Hindlimb muscle (tissue), 1 donor: ENCODE measurements at regions not wholly inside any gene's neighbourhood (a gene's known extent, or its start where the extent isn't known, plus 50 kb on each side); places are given as distances from the start of the nearest gene placed in this dataset.

ENCODE experiments used
- DNase-seq: peaks from one replicate; pipeline ENCODE4 v3.0.0-alpha.2; 2013

DNA sequence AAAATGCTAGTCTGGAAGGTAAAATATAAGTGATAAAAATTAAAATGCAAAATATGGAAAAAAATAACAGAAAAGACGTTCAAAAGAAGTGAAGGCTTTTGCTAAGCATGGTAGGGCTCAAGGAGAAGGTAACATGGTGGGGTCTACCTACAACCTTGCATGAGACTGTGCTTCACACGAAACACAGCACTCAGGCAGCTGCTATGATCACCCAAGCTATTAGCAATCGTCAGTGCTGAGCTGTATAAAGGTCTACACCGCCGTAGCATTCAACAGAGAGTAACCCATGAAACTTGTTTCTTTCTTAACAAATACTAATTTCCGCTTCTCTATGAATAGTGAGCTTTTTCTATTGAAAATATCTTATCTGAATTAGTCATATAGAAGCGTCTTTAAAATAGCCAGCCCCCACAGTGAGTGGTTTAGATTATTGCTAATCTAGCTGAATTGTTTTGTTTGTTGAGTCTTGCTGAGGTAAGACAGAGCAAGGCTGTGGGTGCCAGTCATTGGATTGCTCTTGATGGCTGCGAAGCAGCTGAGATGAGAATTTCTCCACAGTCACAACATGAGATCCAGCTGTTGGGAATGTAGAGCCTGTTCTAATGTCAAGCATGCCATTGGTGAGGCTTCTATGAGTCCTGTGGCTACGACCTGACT, 230.0 kb downstream of the KLF13 start:
- DNase-seq = no peak

DNA sequence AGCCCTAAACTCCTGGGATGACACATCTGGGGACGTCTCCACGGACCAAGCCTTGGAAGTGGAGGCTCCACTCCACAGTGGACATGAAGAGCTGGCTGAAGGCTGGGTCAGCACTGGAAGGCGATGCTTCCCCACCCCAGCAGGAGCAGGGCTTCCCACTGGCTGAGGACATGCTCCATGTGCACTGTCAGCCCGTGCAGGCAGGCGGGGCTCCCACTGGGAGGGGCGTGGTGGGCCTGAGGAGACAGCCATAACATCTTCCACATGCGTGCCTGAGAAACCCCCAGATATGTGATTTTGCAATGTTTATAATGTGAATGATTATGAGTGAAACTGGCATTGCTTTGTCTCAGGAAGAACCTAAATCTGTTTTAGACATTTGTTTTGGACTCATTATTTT, 231.3 kb downstream of the KLF13 start:
- no peak for DNase-seq

DNA sequence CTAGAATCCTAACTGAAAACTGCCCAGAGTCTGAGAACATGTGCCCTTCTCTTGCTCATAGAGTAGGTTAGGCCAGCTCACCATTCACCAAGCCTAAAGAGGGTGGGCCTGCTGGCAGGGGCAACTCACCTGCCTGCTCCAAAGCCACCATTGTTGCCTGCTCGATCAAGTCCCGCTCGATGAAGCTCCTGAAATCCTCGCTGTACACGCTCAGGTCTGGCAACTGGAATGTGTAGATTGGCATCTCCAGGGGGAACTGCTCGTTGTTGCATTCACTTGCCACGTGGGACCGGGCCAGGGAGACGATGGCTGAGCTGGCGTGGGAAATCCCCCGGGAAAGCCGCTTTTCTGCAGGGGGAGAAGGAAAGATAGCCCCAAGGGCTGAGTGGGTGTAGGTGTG, 232.2 kb downstream of the KLF13 start:
- no peak for DNase-seq

DNA sequence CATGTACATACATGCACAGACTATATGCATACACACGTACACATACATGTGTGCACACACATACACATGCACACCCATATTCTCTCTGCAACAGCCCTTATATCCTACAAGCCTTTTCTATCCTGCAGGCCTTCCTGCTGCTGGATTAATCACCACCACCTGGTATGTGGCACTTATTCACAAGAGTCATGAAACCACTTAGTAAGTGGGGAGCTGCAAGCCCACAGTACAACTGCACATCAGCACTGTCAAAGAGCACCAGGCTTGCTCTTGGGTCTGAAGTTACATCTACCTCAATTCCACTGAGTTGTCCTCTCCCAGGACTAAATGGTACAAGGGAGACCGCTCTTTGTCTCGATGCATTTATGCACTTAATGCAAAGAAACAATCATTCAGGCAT, 233.2 kb downstream of the KLF13 start:
- DNase-seq = no peak

DNA sequence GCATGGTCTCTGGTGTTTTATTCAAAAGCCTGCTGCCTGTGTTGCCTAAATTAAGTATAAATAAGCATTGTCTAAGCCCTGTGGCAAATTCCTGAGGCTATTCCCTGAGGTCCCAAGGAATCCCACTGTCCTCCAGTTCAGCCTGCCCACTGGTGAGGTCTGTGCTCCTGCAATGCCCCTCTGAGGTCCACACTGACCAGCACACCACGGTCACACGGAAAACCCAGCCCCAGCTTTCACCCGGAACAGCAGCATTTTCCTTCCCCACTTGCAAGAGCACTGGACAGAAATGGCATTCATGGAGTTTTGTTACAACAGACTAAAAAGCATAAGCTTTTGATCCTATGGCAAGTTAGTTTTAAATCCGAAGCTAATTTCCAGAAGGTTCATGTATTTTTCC, 234.0 kb downstream of the KLF13 start:
- DNase-seq = no peak

DNA sequence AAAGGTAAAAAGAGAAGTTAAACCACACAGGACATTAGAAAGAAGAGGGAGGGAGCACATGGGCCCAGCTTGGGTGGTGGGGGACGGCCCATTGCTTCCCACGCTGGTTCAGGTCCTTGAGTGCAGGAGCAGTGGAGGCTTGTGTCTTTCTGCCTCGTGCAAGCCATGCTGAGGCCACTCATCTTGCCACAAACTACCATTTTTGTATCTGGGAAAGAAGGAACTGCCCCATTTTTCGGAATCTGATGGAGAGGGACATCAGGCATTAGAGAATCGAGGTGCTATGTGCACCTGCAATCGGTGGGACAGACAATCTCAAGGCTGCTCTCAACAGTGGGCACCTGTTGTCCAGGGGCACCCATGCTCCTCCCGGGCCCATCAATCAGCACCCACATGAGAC, 234.5 kb downstream of the KLF13 start:
- no peak for DNase-seq

DNA sequence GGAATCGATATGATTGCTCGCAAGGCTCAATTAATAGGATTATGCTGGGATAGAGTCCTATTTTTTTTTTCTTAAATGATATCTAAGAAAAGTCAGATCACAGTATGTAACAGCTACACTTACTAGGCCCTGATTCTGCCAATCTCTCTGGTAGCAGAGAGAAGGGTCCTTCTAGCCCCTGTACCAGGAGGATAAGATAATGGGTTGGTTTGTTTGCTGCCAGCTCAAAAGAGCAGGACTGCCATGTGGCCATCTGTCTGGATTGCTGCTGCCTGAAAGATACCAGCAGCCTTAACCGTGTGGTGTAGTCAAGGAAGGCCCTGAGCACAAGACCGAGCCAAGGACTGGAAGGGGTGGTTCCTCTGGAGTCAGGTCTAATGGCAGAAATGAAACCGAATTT, 236.4 kb downstream of the KLF13 start:
- no peak for DNase-seq

DNA sequence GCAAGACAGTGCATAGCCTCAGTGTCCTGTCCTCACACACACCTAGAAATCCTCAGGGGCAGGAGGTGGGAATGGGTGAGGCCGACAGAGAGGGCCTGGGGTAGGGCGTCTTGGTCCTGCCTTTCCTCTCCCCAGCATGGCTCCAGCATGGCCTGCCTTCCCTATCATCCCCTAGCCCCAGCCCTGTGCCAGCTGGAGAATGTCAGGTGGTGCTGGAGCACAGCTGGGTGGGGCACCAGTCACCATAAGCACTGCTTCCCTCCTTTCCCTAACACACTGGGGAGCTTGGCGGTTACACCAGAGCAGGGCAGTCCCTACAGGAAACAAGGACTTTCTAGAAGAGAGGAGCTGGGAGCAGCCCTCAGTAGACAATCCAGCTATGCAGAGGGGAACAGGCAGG, 236.8 kb downstream of the KLF13 start:
- DNase-seq = no peak

DNA sequence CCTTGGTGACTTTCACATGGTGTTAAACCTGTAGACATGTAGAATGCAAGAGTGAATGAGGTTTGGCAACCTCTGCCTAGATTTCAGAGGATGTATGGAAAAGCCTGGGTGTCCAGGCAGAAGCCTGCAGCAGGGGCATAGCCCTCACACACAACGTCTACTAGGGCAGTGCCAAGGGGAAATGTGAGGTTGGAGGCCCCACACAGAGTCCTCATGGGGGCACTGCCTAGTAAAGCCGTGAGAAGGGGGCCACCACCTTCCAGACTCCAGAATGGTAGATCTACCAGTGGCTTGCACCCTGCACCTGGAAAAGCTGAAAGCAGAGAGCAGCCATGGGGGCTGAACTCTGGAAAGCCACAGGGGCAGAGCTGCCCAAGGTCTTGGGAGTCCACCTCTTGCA, 241.2 kb downstream of the KLF13 start:
- no peak for DNase-seq

DNA sequence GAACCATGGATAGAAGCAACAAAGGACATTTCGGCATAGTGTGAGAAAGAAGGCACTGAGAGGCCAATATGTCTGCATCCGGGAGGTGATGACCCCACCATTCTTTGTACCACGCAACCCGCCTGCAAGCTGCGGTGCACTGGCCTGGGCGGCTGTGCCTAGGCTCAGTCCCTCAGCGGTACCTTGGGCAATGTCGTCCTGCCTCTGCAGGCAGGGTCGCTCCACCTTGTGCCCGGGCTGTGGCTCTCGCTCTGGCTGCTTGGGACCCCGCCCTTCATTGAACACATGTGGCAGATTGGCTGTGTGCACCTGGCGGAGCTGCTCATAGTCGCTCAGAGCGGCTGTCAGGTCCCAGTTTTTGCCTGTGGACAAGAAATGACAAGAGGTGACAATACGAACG, 243.2 kb downstream of the KLF13 start:
- DNase-seq = no peak

DNA sequence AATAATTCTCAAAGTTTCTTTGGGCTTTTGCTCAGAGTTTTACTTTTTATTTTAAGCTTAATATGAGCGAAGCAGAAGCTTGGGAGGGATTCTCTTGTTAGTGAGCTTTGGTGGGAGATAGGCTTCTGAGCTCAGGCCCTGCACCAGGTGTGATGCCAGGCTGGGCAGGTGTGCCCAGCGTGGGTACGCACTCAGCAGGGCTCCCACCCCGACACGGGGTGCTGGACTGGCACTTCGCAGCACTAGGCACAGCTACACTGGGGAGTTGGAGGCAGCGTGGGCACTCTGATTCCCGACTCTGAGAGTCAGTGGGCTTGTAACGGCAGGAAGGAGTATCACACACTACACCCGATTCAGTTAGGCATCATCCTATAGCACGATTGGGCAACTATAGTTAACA, 244.0 kb downstream of the KLF13 start:
- no peak for DNase-seq

DNA sequence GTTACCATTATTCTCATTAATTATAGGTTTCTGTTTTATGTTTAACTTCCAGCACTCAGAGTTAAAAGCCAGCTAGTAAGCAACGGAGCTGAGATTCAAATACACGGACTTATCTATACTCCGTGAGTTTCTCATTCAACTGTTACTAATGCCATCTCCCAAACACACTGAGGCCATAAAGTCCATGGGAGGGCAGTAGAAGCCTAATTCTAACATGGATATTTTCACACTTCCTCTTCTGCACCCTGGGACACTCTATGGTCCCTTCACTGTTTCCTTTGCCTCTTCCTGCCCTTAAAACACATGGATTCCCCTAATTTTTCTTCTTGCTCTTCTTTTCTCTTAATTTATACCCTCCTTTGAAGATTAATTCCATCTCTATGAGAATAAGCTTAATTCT, 245.0 kb downstream of the KLF13 start:
- no peak for DNase-seq

DNA sequence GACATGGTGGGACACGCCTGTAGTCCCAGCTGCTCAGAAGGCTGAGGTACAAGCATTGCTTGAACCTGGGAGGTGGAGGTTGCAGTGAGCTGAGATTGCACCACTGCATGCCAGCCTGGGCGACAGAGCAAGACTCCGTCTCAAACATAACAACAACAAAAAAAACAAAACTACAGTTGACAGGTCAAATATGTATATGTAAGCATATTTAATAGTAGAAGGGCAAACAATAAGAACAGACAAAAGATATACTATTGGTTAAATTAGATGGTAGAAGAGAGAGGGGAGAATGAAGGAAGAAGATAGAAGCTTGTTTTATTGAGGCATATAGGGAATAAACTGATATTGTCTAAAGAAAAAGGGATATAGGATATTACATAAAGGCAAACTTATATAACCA, 247.1 kb downstream of the KLF13 start:
- no peak for DNase-seq

DNA sequence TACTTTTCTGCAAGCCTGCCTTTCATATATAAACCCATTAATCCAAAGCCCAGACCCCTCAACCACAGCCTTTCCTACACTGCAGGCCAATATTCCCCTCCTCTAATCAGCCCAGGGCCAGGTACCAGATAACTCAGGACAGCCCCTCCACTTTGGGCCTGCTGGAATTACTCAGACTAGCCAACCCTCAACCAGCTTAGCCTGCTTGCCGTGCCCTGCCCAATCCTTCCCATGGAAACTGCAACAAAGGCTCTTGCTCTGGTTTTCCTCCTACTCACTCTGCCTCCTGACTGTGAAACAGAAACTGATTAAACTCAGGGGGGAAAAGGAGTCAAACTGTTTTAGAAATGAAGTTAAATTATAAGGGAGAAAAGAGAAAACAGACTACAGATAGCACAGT, 248.1 kb downstream of the KLF13 start:
- DNase-seq = no peak

DNA sequence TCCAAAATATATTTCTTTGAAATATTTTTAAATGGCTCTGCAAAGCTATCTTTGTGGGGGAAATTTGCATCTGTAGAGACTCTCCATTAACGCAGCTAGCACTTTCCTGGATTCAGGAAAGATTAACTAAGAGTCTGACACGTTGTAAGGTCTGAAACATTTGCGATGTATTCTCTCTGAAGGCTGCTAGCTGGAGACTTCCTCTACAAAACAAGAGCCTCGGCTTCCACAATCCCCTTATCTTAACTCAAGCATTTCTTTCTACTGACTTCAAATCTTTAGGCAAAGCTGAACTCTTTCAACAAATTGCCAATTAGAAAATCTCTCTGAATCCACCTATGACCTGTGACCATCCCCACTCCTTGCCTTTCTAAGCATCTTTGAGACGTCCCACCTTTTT, 250.5 kb downstream of the KLF13 start:
- no peak for DNase-seq

DNA sequence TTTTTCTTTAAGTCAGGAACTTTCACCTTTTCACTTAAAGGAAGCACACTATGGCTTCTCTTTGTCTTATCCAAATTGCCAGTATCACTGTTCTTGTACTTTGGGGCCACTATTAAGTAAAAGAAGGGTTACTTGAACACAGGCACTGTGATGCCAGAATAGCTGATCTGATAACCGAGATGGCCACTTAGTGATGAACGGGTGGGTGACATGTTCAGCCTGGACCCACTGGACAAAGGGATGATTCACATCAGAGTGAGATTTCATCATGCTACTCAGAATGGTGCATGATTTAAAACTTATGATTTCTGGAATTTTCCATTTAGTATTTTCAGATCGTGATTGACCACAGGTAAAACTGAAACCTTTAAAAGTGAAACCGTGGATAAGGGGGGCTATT, 252.6 kb downstream of the KLF13 start:
- no peak for DNase-seq

DNA sequence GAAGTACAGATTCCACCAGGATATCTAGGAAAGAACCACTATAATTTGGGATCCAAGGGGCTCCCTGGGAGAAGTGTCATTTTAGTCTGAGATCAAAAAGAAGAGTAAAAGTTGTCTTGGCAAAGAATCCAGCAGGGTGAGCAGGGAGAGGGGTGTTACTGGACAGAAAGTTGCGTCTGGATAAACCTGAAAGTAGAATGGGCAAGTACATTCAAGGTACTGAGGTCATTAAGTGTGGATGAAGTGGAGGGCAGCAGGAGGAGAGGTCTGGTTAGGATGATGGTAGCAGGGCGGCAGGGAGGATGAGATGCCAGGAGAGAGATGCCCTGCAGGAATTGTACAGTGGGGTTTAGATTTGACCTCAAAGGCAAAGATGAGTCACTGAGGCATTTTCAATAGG, 253.3 kb downstream of the KLF13 start:
- DNase-seq = no peak

DNA sequence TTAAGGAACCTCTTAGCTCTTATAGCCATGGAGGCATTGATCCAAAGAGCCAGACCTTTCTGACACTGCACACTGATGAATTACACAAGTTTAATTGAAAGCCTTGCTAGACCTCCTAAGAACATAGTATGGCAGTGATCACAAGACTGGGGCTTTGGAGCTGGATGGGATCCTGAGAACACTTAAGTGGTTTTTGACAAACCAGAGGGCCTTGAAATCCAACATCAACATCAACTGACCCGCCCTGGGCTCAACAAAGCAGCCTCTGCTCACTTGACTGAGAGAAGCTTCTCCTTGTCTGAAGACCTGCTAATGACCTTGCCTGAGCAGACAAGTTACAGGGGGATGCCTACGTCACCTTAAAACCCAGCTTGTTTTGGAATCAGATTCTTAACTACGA, 257.6 kb downstream of the KLF13 start:
- DNase-seq = no peak

DNA sequence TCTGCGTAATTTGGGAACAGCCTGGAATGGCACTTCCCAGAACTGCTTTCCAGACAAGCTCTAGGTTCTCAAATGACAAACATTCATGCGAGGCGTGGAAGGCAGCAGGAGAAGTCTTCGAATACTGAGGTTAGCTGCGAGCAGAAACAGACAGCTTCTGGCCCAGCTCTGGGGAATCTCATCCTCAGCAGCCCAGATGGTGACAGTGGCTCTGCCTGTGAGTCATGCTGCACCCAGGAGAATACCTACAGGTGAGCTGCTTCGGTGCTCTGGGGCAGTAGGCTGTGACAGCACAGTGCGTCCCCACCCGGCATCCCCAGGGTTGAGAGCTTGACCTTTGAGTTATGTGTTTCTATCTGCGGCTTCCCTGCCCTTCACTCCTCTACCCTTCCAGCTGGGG, 258.6 kb downstream of the KLF13 start:
- DNase-seq = no peak

DNA sequence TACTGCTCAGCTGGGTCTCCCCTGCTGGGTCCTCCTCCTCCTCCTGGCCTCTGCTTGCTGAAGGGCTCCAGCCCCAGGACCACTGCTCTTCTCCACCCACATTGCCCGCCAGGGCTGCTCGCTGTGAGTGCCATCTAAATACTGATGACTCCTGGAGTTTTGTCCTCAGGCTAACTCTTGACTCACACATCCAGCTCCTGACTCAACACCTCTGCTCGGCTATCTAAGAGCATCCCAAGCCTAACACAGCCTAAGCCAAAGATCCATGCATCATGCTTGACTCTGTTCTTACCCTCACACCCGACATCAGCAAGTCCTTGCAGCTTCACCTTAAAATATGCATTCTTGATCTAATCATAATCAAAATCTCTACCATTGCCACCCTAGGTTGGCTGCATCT, 260.2 kb downstream of the KLF13 start:
- no peak for DNase-seq

DNA sequence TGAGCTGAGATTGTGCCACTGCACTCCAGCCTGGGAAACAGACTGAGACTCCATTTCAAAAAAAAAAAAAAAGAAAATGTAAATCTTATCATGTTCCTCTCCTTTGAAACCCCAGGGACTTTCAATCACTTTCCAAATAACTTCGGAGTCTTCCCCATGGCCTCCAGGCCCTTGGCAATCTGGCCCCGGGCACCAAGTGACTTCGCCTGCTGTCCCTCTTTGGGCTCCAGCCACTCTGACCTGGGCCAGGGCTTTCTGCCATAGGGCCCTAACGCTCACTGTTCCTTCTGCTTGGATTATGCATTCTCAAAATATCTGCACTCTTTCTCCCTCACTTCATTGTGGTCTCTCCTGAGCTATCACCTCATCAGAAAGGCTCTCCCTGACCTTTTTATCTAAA, 260.9 kb downstream of the KLF13 start:
- DNase-seq = no peak

DNA sequence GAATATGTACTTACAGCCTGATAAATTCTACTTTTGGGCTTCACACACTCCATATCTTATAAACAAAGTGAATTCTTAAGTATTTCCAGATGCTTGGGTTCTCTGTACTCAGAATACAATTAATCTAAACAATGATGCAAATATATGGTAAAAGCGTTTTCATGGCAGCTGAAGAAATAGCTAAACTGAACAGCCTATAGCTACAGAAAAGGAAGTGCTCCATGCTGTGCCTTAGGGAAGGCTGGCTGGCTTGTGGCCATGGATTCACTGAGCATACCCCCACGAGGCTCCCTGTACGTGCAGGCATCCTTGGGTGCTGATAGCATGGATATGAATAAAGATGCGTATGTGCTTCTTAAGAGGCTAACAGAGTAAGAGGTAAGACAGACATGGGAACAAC, 264.0 kb downstream of the KLF13 start:
- DNase-seq = no peak

DNA sequence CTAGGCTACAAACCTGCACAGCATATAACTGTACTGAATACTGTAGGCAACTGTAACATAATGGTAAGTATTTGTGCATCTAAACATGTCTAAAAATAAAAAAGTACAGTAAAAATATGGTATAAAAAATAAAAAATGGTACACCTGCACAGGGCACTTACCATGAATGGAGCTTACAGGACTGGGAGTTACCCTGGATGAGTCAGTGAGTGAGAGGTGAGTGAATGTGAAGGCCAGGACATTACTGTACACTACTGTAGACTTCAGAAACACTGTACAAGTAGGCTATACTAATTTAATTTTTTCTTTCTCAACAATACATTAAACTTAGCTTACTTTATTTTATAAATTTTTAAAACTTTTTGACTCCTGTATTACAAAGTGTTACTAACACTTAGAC, 265.3 kb downstream of the KLF13 start:
- DNase-seq = no peak

DNA sequence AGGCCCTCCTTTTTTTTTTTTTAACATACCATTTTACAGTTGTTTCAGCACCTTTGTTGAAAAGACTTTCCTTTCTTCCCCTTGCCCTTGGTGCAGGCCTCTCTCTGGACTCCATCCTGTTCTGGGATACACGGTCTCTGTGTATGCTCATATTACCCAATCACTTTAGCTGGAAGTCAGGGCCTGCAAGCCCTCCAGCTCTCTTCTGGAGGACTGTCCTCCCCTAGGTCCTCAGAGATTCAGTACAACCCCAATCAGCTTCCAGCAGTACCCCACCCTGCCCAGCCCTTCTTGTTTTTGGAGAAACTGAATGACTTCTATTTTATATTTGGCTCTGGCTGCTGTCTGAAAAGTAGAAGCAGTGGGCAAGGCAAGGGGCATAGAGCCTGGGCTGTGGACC, 270.8 kb downstream of the KLF13 start:
- DNase-seq = no peak

DNA sequence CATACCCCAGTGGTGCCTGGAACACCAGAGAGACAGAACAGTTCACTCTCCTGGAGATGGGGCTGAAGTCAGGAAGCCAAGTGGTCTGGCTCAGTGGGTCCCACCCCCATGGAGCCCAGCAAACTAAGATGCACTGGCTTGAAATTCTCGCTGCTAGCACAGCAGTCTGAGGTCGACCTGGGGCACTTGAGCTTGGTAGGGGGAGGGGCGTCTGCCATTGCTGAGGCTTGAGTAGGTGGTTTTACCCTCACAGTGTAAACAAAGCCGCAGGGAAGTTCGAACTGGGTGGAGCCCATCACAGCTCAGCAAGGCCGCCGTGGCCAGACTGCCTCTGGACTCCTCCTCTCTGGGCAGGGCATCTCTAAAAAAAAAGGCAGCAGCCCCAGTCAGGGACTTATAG, 272.0 kb downstream of the KLF13 start:
- DNase-seq = no peak

DNA sequence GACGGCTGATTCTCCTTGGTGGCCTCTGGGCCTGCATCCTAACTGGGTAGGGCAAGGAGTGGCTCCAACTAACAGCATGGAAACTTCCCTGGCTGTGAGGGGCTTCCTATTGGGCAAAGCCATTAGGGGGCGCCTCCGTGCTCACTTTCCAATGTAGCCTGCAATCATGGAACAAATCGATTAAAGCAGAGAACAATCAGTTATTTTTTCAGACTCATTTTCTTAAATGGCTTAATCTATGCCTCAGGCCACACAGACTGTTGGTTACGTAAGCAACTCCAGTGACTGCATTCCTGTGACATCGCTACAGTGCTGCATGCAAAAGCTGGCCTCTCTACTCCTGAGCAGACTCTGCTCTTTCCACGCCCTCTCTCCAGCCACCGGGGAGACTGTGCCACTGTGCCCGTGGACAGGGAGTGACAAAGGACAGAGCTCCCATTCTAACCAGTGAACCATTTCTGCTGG, 278.9 kb downstream of the KLF13 start:
- no peak for DNase-seq
